ENCODE measurements at regions not wholly inside any gene's neighbourhood (a gene's known extent, or its start where the extent isn't known, plus 50 kb on each side); places are given as distances from the start of the nearest gene placed in this dataset.

- DNase-seq (ENCODE audit: extremely low spot score, unreplicated experiment): no peak
- no peaks in the 10 kb centered on the region for H3K27me3 Mint-ChIP-seq (ENCODE audit: unreplicated experiment)
- no peaks in the 10 kb centered on the region for H3K9me3 Mint-ChIP-seq (ENCODE audit: unreplicated experiment)
- no peaks in the 10 kb centered on the region for H3K36me3 Mint-ChIP-seq (ENCODE audit: unreplicated experiment)
- H3K4me3 Mint-ChIP-seq (ENCODE audit: unreplicated experiment): no peak overlapping the region
- TF ChIP-seq CTCF (IDR thresholded peaks at IDR 0.05): no peak
- no peak overlapping the region for H3K27ac Mint-ChIP-seq (ENCODE audit: unreplicated experiment)
- no peaks in the 10 kb centered on the region for H3K4me1 Mint-ChIP-seq (ENCODE audit: unreplicated experiment)
Measured at GRCh38 chr13:62627226-62627625, 1211.6 kb upstream of the PCDH20 start.

GRCh38 chr13:62626771-62627170 lies 1211.1 kb upstream of the PCDH20 start:
- no peak overlapping the region for H3K4me3 Mint-ChIP-seq (ENCODE audit: unreplicated experiment)

GRCh38 chr13:62625214-62625881 lies 1209.7 kb upstream of the PCDH20 start:
- TF ChIP-seq CTCF (IDR thresholded peaks at IDR 0.05): no peak
- H3K4me1 Mint-ChIP-seq (ENCODE audit: unreplicated experiment): no peaks in the 10 kb centered on the region
- H3K27ac Mint-ChIP-seq (ENCODE audit: unreplicated experiment): no peak overlapping the region
- H3K27me3 Mint-ChIP-seq (ENCODE audit: unreplicated experiment): no peaks in the 10 kb centered on the region
- peaks cover under 1% of the 10 kb centered on the region for H3K9me3 Mint-ChIP-seq (ENCODE audit: unreplicated experiment)
- no peak for DNase-seq (ENCODE audit: extremely low spot score, unreplicated experiment)
- no peaks in the 10 kb centered on the region for H3K36me3 Mint-ChIP-seq (ENCODE audit: unreplicated experiment)
- H3K4me3 Mint-ChIP-seq (ENCODE audit: unreplicated experiment): no peak overlapping the region

More at GRCh38 chr13:62626771-62627170, 1211.1 kb upstream of the PCDH20 start:
- Mint-ChIP-seq H3K36me3 (ENCODE audit: unreplicated experiment) (no peaks in the 10 kb centered on the region), H3K27ac (ENCODE audit: unreplicated experiment) (no peak overlapping the region), H3K9me3 (ENCODE audit: unreplicated experiment) (no peaks in the 10 kb centered on the region), H3K27me3 (ENCODE audit: unreplicated experiment) (no peaks in the 10 kb centered on the region), H3K4me1 (ENCODE audit: unreplicated experiment) (no peaks in the 10 kb centered on the region)
- no peak for DNase-seq (ENCODE audit: extremely low spot score, unreplicated experiment)
- TF ChIP-seq CTCF (IDR thresholded peaks at IDR 0.05): peak; percentile 21

GRCh38 chr13:62613819-62614218 lies 1198.2 kb upstream of the PCDH20 start:
- Mint-ChIP-seq H3K4me3 (ENCODE audit: unreplicated experiment) (no peak overlapping the region), H3K27ac (ENCODE audit: unreplicated experiment) (no peak overlapping the region), H3K36me3 (ENCODE audit: unreplicated experiment) (no peaks in the 10 kb centered on the region), H3K4me1 (ENCODE audit: unreplicated experiment) (peaks cover 3% of the 10 kb centered on the region), H3K9me3 (ENCODE audit: unreplicated experiment) (peaks cover 11% of the 10 kb centered on the region), H3K27me3 (ENCODE audit: unreplicated experiment) (no peaks in the 10 kb centered on the region)
- no peak for TF ChIP-seq CTCF (IDR thresholded peaks at IDR 0.05)
- DNase-seq (ENCODE audit: extremely low spot score, unreplicated experiment): no peak

- no peaks in the 10 kb centered on the region for H3K27me3 Mint-ChIP-seq (ENCODE audit: unreplicated experiment)
- no peak for TF ChIP-seq CTCF (IDR thresholded peaks at IDR 0.05)
- no peaks in the 10 kb centered on the region for H3K36me3 Mint-ChIP-seq (ENCODE audit: unreplicated experiment)
- H3K4me1 Mint-ChIP-seq (ENCODE audit: unreplicated experiment): peaks cover 3% of the 10 kb centered on the region
- DNase-seq (ENCODE audit: extremely low spot score, unreplicated experiment): no peak
- peaks cover 29% of the 10 kb centered on the region for H3K9me3 Mint-ChIP-seq (ENCODE audit: unreplicated experiment)
- H3K27ac Mint-ChIP-seq (ENCODE audit: unreplicated experiment): no peak overlapping the region
- H3K4me3 Mint-ChIP-seq (ENCODE audit: unreplicated experiment): no peak overlapping the region
Measured at GRCh38 chr13:62611343-62611742, 1195.7 kb upstream of the PCDH20 start.
